Right renal pelvis (tissue), 4 donors: ENCODE measurements at regions not wholly inside any gene's neighbourhood (a gene's known extent, or its start where the extent isn't known, plus 50 kb on each side); places are given as distances from the start of the nearest gene placed in this dataset.
A peak's percentile ranks its signal among the peaks of the same experiment; 100 is the strongest.

Experiments
- DNase-seq, 4 donors: peaks; one replicate each; pipeline ENCODE4 v3.0.0-alpha.2; 2013; ENCODE audit warnings: low read depth in 4 of 4, low spot score in 3 of 4, missing footprints in 1 of 4

DNA sequence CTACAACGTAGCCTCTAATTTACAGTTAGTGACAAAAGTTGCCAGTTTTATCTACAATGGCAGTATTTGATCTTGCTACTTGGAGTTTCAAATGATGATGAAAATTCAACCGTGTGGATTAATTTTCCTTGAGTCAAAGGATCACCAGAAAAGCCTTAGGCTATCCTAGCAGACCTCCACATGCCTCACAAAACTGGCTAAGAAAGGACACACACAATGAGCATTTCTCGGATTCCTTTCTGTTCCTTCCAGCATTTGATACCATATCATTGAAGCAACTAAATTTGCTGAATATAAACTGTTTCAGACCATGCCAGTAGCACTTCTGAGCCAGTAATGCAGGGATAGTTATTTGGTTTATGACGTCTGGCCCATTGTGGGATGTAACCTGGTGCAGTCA, 587.4 kb upstream of the MDFIC2 start:
- DNase-seq = no peak

DNA sequence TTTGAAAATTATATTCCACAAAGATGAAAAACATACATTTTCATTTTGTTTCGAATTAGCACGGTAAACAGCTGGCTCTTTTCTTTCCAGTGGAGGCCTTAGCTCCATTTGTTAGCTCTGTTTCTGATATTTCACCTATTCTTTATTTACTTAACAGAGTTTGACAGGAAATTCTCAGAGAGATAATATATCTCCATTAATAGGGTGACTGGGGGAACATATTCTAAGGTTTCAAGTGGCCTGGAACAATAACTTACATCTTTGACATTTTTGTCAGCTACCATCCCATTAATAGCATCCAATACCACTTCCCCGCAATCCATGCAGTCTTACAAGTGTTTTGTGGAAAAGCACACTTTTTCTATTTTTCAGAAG, 577.6 kb upstream of the MDFIC2 start:
- peak in 3 of 4 donors; percentile 12 to 24 (median 19) for DNase-seq

DNA sequence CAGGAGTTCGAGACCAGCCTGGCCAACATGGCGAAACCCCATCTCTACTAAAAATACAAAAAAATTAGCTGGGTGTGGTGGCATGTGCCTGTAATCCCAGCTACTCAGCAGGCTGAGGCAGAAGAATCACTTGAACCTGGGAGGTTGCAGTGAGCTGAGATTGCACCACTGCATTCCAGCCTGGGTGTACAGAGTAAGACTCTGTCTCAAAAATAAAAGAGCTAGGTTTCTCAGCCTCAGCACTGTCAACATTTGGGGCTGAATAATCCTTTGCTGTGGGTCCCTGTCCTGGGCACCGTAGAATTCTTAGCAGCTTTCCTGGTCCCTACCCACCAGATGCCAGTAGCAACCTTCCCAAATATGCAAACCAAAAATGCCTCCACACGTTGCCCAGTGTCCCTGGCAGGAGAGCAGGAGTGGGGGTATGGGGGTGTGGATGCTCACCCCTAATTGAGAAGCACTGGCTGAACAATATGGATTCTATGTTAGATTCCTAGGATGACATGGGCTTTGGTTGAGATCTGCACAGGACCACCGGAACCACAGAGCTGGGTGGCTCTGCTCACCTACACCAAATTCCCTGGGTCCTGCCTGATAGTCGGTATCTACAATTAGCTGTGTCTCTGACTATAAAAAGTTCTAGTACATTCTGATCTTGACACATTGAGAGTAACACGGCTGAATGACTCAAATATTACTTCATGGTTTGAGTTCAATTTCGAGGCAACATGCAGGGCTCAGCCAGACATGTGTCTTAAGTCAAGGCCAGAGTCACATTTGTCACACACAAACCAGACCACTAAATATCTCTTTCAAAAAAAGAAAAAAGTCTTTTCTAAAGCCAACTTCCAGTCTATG, 577.0 kb upstream of the MDFIC2 start:
- DNase-seq = peak in 2 of 4 donors; percentile 1 to 4

DNA sequence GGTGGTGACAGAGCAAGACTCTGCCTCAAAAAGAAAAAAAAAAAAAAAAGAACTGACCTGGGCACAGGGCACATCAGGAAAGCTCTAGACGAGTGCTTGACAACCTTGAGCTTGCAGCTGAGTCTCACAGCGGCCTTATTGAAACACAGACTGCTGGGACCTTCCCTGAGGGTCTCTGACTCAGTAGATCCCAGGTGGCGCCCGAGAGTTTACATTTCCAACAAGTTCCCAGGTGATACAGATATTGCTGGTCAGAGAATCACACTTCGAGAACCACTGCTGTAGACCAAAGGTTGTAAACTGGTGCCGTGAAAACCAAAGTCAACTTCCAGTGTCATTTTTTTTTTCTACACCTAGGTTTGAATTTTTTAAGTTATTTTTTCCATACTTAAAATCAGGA, 573.2 kb upstream of the MDFIC2 start:
- no peak for DNase-seq

DNA sequence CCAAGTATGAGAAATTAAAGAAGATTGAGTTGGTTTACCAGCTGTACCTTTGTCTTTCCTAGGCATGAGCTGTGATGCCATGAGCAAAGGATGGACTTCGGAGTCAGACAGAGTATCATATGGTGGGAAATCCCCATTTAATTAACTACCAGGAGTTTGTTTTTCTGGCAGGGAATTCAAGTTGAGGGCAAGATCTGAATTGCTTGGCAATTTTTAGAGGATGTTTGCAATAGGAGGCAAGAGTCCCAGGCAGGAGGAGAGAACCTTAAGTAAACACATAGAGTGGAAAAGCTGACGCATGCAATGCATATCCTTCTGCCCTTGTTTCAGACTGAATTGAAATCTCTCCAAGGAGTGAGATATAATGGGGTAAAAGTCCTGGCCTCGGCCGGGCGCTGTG, 569.7 kb upstream of the MDFIC2 start:
- DNase-seq = no peak

DNA sequence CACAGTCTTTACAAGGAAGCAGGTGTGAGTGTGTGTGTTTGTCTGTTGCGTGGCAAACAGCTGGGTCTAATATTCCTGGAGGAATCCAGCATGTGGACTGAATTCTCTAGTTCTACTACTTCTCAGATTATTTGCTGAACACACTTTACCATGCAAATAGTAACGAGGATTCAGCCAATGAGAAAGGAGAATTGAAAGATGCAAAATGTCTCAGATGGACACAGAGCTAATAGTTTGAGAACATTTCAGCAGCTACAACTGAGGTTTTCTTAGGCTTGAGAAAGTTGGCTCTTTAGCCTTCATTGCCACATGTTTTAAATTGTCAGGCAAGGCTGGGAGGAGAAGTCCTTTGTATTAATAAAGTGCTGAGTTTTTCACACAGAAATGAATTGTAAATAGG, 568.0 kb upstream of the MDFIC2 start:
- DNase-seq = no peak

DNA sequence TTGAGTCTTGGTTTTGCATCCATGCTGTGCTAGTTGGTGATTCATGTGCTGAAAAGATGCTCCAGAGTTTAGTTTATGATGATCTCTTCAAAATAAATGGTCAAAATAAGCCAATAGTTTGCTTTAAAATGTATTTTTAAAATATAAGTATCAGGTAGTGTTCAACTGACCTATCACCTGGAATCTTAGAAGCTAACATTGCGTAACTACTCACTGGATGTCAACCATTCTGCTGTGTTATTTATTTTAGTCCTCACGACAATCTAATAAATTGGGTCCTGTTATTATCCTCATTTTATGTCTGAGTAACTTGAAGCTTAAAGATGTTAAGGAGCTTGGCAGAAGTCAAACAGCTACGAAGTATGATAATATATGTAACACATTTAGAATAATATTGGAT, 563.7 kb upstream of the MDFIC2 start:
- DNase-seq = no peak

DNA sequence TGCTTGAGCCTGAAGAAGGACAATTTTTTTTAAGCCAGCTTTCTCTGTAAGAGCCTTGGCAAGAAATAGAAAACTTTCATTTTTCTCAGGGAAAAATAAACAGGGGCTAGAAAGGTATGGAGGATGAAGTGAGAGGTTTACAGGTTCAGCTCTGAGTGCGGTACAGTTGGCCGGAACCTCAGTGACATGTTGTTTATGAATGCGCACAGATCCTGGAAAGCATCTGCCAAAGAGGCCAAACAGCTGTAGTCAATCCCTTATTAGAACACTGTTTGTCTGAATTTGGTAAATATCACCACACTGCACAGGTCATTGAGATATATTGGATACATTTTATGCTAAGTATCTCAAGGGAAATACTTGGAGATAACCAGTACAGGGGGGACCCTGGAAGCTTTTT, 561.8 kb upstream of the MDFIC2 start:
- DNase-seq = no peak

DNA sequence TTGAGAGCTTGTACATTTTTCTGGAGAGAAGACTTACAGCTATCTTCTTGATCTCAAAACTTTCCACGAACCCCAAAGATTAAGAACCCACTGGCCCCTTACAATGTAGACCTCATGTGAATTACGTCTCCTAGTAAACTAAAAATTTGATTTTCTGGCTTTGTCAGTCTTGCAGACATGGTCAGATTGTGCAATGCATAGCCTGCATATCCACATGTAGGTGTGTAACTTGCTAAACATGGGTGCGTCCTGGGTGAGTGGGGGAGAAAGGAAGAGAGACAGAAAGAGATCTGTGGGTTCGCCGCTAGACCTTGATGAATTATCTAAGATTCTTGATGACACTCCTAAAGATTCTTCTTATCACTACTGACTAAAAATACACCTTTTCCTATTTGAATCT, 561.2 kb upstream of the MDFIC2 start:
- DNase-seq = no peak

DNA sequence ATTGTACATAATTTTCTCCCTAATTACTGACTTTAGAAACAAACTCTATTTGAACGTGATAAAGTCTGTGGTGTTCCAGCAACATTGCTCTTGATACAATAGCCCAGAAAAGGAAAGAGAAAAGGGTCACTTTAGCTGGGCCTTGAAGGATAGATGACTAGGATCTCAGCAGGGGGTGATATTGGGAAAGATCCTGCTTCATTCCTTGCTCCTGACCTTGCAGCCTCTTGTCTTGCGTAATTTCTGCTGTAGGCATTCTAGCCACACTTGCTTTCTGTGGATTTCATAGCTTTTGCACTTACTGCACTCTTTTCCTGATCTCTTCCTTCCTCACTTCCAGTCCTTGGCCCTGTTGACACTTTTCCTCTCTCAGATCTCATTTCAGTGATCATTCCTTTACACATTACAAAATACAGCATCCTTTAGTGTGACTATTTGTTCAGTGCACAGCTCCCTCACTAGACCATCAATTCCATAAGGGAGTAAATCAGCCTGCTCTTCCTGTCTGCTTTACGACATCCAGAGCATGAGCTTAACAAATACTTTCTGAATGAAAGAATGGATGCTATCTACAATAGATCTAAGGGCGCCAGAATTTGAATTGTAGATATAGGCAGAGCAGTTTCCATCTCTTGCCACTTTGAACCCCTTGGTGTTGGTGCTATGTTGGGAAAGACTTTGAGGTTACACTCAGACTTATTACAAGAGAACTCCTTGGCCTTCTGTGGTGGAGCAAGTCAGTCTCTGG, 559.6 kb upstream of the MDFIC2 start:
- no peak for DNase-seq

DNA sequence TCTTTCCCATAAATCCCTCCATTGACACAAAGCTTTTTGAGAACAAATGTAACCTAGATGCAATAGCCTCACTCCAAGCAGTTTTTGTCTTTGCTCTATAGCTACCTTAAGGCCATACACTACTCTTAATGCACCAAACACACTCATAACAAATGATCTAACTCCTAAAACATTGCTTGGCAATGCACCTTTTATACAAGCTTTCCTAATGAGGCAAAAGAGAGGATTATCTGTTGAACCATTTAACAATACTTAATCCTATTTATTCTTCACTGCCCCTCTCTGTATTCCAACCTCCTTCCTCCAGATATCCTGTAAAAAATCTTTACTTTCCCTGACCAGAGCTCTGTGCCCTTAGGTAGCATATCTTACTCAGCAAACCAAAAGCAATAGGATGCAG, 558.1 kb upstream of the MDFIC2 start:
- DNase-seq = no peak

DNA sequence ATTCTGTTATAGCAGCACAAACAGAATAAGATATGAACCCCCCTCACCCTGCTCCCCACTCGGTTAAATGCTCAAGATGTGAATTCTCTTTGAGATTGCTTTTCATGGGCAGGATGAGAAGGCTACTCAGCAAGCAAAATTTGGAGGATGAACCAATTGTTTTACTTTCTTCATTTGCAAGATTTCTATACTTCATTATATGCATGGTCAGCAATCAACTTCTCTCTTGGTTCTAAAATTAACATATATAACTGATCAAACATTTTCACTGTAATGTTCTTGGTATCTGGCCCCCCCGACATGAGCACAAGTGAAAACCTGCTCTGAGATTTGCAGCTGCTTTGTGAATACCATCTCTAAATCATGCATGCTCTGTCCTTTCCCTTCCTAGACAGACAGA, 556.1 kb upstream of the MDFIC2 start:
- DNase-seq = no peak

DNA sequence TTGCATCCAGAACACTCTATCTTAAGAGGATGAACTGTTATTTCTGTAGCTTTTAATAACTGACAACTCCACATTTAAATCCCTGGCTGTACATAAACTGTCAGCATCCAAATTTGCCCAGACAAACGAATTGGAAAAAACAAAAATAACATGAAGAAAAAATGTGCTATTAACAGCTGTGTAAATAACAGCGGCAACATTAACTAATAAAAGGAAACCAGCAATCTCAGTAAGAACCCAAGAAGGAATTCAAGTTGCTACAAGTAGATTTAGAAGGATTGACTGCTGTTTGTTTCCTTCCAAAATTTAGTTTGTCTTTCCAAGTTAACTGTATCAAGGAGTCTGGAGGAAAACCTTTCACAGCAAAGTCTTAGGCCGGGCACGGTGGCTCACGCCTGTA, 550.6 kb upstream of the MDFIC2 start:
- no peak for DNase-seq

DNA sequence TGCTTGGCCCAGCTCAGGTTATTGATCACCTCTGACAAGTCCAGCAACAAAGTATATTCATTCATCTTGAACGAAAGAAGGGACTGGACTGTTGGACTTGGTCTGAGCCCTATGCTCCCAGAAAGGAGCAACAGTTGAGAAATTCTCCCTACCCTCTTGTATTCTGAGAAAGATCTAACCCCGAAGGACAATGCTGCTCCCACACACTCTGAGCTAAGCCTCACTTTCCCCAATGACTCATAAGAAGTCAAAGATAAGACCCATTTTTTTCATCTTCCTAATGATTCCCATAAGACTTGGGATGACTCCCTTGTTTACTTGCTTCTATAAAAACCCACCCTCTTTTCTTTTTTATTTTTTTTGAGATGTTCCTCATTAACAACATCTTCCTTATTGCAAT, 549.4 kb upstream of the MDFIC2 start:
- no peak for DNase-seq

DNA sequence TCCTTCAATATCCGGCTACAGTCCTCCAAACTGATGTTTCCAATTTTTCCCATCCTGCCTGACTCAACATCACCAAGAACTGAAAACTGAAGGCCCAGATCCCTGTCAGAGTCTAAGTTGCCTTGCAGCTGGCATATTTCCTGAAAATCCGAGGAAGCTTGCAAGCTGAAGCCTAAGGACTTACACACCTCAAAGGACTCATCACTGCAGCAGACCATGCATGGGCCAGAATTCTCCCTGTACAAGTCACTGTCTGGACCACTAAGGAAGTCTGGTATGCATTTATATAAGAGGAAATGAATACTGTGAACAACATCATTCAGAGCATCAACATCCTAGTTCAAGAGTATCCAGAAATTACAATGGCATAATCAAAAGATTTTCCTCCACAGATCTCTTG, 548.8 kb upstream of the MDFIC2 start:
- no peak for DNase-seq

DNA sequence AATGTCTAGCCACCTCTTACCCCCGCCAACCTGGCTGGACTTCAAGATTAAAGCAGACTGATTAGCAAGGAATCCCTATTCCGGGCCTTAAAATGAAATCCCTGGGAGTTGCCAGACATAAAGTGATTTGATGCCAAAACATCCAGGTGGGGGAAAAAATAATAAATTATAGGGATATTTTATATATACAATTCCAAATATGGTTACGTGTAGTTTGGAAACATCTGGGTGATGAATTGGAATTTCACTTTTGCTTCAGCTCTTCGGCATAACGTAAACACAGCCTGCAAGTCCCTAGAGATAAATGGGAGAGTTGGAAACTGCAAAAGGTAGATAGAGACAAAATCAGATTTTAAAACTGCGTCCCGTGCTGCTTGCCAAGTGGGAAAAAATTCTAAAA, 545.5 kb upstream of the MDFIC2 start:
- no peak for DNase-seq

DNA sequence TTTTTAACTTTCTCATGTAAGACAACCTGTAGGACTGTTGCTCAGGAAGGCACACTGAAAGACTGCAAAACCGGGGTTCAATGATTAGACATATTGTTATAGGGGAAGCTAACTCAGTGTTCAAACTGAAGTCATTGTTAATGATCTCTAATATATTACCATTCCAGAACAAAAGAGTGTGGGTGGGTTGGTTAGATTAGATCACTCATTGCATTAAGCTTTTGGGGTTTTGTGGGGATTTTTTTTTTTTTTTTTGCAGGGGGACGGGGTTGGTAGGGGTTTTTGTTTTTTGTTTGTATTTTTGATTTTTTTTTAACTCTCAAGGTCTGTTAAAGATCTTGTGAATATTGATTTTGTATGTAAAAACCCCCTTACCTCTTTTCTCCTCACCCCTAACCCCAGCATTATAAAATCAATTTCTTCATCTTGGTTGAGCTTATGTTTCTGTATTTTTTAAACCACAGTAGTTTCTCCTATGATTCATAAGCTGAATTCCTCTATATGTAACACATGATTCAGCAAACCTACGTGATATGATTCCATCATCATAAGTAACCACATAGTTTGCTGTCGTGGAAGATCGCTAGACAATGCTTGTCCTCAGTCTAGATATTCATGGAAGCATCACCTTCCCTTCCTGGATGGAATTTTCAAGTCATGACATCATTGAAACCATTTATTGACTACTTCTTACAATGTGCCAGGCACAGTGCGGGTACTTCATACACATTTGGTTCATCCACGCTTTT, 544.1 kb upstream of the MDFIC2 start:
- no peak for DNase-seq

DNA sequence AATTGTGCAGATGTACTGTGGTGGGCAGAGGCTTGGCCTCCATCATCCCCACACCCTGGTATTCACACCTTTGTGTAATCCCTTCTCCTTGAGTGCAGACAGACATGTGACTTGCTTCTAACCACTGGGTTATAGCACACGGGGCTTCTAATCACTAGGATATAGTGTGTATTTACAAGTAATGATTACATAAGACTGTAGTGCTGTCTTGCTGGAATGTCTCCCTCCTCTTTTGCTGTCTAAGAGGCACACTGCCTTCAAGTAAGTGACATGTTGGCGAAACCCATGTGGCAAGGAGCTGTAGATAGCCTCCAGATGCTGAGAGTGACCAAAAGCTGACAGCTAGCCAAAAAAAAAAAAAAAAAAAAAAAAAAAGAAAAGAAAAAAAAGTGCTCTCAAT, 542.7 kb upstream of the MDFIC2 start:
- DNase-seq = no peak

DNA sequence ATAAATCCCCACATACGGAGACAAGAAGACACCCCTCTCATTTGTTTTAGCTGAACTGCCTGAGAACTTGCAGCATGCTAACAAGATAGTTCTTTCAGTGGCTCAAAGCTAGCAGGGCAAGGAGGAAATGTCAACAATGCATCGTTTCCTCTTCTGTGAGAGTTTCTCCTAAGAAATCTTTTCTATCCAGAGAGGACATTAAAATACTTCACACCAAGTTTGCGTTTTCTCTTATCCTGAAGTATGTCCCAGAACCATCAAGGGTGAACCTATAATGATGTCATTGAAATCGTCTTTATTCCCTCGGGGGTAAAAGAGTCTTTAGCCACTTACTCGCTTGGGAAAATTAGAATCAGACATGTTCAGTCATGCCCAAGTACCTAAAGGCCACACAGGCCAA, 541.7 kb upstream of the MDFIC2 start:
- no peak for DNase-seq

DNA sequence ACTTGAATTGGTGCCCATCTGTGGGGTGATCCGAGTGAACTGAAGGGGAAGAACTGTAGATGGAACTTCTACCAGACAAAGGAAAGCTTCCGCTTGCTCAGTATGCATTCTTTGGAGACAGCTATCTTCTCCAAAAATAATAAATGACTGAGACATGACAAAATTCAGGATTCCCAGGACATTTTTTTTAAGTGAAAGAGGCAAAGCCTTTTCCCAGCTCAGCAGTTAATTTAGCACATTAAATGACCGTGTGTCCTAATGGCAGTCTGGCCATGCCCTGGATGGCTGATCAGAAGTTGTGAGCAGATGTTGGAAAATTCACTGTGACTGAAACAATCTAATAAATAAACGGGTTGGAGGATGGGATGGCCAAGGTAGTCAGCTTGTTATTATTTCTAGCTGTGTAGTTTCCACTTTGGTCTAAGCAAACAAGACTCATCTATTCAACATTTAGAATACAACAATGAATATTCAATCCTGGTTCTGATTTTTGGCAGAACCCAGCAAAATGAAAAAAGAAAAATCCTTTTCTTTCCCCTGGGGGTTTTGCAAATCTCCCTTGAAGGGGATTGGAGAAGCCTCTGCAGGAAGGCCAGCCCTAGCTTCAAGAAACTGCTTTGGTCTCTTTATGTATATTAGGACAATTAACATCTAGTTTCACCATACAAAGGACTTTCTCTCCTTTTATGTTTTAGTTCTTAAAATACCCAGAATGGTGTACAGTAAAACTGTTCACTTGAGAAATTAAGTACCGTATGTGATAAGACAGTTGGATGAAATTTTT, 540.9 kb upstream of the MDFIC2 start:
- no peak for DNase-seq
